OCI-M1 (cell line): ENCODE measurements at regions not wholly inside any gene's neighbourhood (a gene's known extent, or its start where the extent isn't known, plus 50 kb on each side); places are given as distances from the start of the nearest gene placed in this dataset.
"Not testable (repeated sequence)": the region's sequence is repeated elsewhere in the genome, so short reads cannot be mapped to it uniquely, and the experiment has no call there.

Source experiments
- DNase-seq: peaks from one replicate; lab custom pipeline; 2025; lab: John Stamatoyannopoulos, UW

- no peak for DNase-seq
Measured at GRCh38 chr9:95581900-95582299, 65.1 kb upstream of the PTCH1 start.

GRCh38 chr9:95580812-95581761, 64.3 kb upstream of the PTCH1 start:
- DNase-seq = no peak

- DNase-seq = no peak
Measured at GRCh38 chr9:95574866-95575553, 58.2 kb upstream of the PTCH1 start.

- no peak for DNase-seq
Measured at GRCh38 chr9:95574176-95574575, 57.4 kb upstream of the PTCH1 start.

GRCh38 chr9:95573463-95573862, 56.7 kb upstream of the PTCH1 start:
- DNase-seq = no peak

- DNase-seq = no peak
Measured at GRCh38 chr9:95572381-95573151, 55.8 kb upstream of the PTCH1 start.

GRCh38 chr9:95570646-95571045, 53.9 kb upstream of the PTCH1 start:
- no peak for DNase-seq

- no peak for DNase-seq
Measured at GRCh38 chr9:95570150-95570549, 53.4 kb upstream of the PTCH1 start.

GRCh38 chr9:95568735-95569134, 52.0 kb upstream of the PTCH1 start:
- DNase-seq = not testable (repeated sequence)
